HG03460 (cell line): ENCODE measurements at regions not wholly inside any gene's neighbourhood (a gene's known extent, or its start where the extent isn't known, plus 50 kb on each side); places are given as distances from the start of the nearest gene placed in this dataset.

Source experiments
- ATAC-seq: cut with Tn5 transposase; IDR thresholded peaks from one replicate; pipeline ENCODE4 v1.9.1; 2021; ENCODE audit not compliant: unreplicated experiment

- no peak for ATAC-seq
These were observed 781.3 kb upstream of the ID2 start for GRCh38 chr2:7900593-7900992.

DNA sequence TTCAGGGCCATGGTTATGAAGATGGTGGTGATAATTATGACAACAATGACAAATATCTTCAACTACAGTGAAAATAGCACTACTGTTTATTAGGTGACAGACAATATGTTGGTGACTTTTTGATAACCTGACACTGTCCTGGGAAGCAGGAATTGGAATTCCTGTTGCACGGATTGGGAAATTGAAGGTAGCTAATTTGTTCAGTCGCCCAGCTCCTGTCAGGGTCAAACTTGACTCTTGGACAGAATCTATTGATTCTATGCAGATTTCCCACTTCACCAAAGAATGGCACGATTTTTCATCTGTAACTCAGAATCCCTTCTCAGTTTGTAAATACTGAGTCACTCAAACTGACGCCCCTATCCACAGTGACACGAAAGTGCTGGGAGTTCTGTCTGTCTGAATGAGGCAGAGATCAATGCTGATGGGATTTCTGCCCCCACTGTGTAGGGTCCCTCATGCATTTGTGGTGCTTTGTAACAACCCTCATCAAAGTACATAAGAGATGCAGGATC lies 779.5 kb upstream of the ID2 start:
- ATAC-seq: no peak

- no peak for ATAC-seq
These were observed 777.5 kb upstream of the ID2 start for GRCh38 chr2:7904319-7904718.

DNA sequence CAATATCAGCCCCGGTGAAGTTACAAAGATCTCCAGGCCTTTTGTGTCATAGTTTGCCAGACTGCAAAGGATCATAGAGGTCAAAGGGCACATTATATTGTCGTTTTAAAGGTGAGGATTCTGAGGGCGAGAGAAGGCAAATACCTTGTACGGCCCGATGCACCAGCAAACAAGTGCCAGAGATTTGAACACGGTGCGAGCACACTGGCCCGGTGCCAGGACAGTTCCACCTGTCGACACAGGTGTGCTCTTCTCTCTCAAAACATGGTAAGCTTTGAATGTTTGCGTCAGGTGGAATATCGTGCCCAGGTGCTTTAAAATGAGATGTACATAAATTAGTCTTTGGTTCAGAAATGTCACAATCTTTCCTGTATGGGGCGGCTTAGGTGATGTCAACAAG lies 776.1 kb upstream of the ID2 start:
- ATAC-seq: no peak

DNA sequence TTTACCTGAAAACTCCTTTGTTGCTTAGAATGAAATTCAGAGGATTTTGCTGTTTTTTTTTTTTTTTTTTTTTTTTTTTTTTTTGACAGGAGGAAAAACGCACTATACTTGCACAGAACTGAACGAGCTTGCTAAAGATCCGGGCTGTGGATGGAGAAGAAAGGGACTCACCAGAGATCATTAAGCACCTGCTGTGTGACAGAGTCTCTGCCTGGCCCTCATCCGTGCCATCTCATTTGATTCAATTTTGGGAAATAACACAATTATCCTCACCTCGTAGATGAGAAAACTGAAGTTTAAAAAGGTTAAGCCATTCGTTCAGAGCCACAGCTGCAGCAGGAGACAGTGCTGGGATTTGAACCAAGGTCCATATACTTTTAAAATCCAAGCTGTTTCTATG lies 775.4 kb upstream of the ID2 start:
- no peak for ATAC-seq

DNA sequence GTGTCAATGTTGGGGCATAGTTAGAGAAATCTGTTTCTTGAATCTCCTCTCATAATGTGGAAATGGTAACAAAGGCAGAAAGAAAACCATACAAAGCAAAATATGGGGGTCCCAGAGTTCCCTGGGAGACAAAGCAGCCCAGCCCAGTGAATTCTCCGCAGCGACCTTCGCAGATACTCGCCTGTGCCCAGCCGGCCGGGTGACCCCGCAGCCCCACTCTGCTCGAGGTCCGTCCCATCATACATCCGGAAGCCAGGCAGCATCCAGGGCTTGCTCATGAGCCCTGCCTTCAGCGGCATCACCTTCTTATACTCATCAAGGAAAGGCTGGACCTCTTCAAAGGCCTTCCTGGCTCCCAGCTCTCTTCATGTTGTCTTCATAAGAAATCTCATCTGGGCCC lies 774.8 kb upstream of the ID2 start:
- no peak for ATAC-seq

DNA sequence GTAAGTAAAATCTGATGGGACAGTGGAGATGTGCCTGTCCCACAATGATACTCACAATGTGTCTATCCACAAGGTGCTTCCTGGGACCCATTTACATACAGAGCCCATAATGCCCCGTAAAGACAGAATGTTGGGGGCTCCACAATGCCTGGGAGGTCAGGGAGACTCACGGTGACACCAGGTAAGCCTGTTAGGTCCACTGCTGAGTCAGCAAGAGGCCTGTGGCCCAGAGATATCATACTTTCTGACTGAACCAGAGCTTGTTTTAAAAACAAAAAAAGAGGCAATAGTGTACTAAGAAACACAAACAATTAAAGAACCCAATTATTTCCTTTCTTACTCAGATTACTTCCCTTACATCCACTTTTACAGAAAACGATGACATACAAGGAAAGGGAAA lies 771.1 kb upstream of the ID2 start:
- no peak for ATAC-seq

- no peak for ATAC-seq
These were observed 770.7 kb upstream of the ID2 start for GRCh38 chr2:7911196-7911595.

DNA sequence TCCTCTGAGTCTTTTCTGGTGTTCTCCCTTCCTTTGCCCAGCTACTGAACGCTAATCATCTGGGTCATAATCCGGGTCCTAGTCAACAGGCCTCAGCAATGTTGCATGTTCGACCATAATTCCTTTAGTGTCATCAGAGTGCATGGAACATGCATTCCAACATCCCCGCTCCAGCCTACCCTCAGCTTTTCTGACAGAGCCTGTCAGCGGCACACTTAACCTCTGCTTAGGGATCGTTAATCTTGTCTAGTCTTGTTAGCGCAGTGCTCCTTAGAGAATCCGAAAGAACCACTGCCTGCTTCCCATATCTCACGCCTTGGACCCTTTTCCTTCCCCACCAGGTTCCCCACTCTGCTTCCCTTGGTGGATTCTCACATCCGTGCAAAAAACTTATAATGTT lies 767.9 kb upstream of the ID2 start:
- ATAC-seq: no peak

GRCh38 chr2:7915302-7916091 lies 766.4 kb upstream of the ID2 start:
- ATAC-seq: no peak

DNA sequence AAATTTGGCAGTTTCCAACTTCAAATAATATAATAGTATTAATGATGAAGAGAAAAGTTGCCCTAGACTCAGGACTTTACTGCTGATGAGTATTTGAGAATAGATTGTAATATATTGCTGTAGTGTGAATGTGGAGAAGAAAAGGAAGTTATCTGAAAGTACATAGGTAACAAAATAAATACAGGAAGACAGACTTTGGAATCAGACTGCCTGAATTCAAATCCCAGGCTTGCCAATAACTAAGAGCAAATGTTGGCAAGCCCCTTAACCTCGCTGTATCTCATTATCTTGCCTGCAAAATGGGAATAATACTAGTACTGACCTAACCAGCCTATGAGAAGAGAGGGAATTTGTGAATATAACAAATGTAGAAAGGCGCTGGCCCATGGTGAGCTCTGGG lies 765.2 kb upstream of the ID2 start:
- no peak for ATAC-seq

DNA sequence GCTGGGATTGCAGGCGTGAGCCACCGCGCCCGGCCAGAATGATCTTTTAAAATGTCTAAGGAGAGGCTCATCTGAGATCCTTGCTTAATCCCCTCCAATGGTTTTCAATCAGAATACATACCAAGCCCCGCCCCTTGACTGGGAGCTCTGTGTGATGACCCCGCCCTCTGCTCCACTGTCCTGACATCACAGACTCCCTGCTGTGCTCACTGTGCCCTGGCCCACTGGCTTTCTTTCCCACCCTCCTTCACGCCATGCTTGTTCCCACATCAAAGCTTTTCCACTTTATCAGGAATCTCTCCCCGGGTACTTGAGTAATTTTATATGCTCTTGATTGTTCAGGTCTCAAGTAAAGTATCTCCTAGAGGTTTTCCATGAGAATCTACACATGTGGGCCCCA lies 762.3 kb upstream of the ID2 start:
- ATAC-seq: no peak

DNA sequence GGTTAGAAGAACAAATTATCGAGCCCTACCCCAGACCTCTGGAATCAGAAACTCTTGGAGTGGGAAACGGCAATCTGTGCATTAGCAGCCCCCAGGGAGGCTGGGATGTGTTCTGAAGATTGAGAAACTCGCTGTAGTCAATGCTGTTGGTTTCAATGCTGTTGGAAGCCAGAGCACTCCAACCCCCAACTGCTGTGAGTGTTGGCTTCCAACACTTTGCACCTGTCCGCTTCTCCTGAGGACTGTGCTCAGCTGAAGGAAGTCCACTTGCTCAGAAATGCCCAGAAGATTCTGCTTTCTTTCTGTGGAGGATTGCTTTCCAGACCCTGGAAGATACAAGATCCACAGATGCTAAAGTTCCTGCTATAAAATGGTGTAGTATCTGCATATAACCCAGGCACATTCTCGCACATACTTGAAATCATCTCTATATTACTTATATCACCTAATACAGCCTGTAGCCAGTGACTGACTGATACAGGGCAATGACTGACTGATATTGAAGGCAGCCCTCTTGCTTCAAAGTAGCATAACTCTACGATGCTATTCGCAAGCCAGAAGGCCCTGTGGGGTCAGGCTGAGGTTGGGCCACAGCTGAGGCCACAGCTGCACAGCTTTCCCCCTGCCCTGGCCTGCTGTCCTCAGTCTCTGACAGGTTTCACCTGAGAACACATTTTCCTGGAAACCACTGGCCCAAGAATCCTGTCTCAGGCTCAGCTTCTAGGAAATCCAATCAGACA lies 757.7 kb upstream of the ID2 start:
- no peak for ATAC-seq

DNA sequence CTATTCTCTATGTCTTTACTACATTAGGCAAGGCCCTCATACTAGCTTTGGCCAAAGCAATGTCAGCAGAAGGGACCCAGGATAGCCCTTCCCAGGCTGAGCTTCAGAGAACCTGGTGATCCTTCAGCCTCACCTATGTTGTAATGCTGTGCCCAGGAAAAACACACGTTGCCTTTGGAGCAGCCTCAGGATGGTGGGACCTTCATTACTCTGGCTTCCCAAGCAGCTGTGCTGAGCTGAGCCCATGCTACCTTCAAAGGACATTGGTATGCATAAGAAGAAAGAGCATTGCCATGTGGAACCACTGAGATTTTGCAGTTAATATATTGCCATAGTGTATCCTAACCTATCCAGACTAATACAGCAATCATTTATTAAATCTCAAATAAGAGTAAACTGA lies 756.4 kb upstream of the ID2 start:
- ATAC-seq: no peak

GRCh38 chr2:7927691-7928090 lies 754.2 kb upstream of the ID2 start:
- no peak for ATAC-seq

DNA sequence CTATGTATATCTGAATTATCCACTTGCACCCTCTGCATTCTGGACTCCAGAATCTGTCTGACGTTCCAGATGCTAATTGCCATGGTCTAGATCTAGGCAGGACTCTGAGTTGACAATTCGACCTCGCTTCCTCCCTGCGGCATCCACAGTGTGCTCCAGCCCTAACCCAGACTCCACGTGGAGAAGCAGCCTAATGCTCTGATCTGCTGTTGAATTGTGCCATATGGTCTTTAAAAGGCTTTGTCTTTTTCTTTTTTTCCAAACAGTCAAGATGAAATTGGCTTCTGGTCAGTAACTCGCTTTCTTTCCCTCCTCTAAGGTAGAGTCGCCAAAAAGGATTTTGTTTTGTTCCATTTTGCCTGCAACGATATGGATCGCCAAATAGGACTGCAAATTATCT lies 752.6 kb upstream of the ID2 start:
- ATAC-seq: no peak

DNA sequence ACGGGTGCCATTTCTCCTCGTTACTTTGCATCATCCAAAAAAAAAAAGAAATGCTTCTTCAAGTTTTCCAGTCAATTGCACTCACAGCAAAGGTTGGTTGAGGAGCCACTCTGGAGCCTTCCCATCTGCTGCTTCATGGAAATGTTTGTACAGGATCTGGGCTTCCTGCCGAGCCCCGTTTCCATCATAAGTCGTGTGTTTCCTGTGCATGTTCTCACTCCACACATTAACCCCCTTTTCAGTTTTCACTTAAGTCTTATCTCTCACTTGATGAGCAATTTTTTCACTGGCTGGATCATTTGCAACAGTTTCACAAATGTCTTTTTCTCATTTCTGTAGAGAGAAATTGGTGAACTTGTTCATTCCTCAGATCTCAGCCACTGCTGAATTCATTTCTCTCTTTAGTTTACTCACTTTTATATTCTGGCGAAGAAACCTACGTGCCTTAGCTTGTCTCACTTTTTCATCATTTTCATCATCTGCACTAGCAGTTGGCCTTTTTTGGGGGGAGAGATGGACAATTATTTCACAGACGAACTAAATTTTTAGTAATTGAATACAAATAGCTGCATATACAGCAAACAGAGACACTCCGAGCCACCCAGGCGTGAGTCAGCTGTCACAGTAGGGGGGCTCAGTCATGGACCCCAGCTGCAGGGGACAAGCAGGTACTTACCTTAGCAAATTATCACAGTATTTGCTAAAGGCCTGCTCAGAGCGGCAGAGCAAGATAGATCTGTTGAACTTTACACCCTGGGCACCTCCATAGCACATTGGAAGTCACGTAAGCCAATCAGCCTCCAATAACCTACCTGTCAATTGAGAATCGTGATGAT lies 750.8 kb upstream of the ID2 start:
- ATAC-seq: no peak

- no peak for ATAC-seq
These were observed 750.0 kb upstream of the ID2 start for GRCh38 chr2:7931808-7932207.

DNA sequence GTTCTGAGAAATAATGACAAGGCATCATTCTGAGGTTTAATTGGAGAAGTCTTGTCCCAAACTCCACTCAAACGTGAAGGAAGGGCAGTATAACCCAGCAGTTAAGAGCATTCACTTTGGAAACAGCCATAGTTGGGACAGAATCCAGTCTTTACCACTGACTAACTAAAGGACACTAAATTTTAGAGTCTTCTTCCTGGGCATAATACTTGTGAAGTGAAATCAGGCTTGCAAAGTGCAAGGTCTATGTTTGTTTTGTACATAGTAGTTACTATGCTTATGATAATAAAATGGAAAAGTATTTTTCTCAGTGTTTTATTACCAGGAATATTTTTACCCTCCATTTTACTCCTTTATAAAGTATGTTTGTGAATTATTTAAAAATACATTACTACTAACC lies 748.2 kb upstream of the ID2 start:
- no peak for ATAC-seq

DNA sequence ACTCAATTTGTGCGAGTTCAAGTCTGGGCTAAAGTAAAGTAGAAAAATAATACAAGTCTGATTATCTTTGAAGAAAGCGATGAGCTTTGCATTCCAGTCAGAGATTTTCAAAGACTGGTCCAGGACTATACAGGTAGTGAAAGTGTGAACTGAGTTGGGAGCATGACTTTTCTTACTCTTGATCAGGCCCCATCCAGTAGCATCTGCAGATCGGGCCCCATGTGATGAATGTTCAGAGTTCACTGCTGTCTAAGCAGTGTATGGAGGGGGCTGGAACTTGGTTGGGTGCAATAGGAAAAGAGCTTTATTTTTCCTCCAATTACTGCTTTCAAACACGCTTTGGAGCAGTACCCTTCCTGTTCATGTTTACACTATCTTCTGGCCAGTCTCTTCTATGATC lies 747.4 kb upstream of the ID2 start:
- no peak for ATAC-seq

GRCh38 chr2:7937082-7937481 lies 744.8 kb upstream of the ID2 start:
- ATAC-seq: no peak

- no peak for ATAC-seq
These were observed 741.1 kb upstream of the ID2 start for GRCh38 chr2:7940723-7941122.
